ENCODE measurements at regions not wholly inside any gene's neighbourhood (a gene's known extent, or its start where the extent isn't known, plus 50 kb on each side); places are given as distances from the start of the nearest gene placed in this dataset.

DNA sequence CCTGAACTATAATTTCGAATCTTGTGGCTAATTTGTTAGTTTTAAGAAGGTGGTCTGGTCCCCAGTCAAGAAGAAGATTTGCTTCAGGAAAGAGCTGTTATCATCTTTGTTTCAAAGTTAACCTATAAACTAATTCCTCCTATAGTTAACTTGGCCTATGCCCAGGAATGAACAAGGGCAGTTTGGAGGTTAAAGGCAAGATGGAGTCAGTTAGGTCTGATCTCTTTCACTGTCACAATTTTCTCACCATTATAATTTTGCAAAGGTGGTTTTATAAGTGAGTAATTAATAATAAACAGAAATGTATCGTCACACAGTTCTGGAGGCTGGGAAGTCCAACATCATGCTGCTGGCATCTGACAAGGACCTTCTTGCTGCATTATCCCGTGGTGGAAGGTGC lies 238.6 kb downstream of the PIK3R1 start (continued):
- TF ChIP-seq SMAD4 (CRISPR knock-in tag; conservative IDR thresholded peaks at IDR 0.05), result 0 out of 2 replicates have a peak, but pooled peaks have one; percentile 35
- TF ChIP-seq EHMT2 (IDR thresholded peaks at IDR 0.05), result no peak

DNA sequence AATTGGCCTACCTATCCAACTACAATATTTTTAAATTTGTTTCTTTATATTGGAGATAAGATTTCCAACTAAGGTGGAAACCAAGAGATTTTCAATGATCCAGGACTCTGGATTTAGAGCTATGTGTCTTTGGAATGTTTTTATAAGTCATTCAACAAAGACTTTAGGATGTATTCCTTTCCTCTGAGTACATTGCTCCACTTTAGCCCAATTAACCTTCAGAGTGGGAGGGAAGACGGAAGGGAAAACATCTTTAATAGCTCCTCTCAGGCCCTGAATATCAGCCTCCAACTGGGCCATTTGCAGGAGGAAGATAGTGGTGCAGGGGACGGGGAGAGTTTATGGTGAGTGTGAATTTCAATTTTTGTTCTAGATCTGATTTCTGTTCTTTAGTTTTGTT lies 239.2 kb downstream of the PIK3R1 start:
- intact Hi-C loops (cut with micrococcal nuclease), result no loop called here
- in situ Hi-C loops (cut with MboI), result no loop called here

More for the DNA sequence above, 239.2 kb downstream of the PIK3R1 start:
- ChIA-PET POLR2A (no interaction called here), CTCF (ENCODE audit: low intra/inter-chr PET ratio) (no interaction called here)
- H3K36me3 ChIP-seq (ENCODE audit: control insufficient read depth, insufficient read depth, low read length), result no peaks in the 10 kb centered on the region
- H3K79me2 ChIP-seq (ENCODE audit: control insufficient read depth, insufficient read depth, low read length), result no peaks in the 10 kb centered on the region
- H4K20me1 ChIP-seq (replicated peaks; ENCODE audit: control insufficient read depth, insufficient read depth, low read length), result no peaks in the 10 kb centered on the region
- WGBS (ENCODE audit: insufficient coverage, low coverage, missing lambda C conversion rate), result 79% methylated on average over 2 of the region's 2 CpGs
- H3K4me3 ChIP-seq, result no peak overlapping the region
- peak overlapping the region; percentile 41; the same call in 1 of the 2 replicates for H2AFZ ChIP-seq (ENCODE audit: low read depth, low read length)
- FAIRE-seq (no peak), DNase-seq (ENCODE audit: extremely low read depth in 1 of 4, low spot score in 3 of 4) (no peak), ATAC-seq (no peak)
- H3K9me3 ChIP-seq (replicated peaks; ENCODE audit: control insufficient read depth, insufficient read depth, low read depth, low read length), result no peaks in the 10 kb centered on the region
- no TSS peak for BruUV-seq (replicated peaks)
- no peak overlapping the region for H3K4me2 ChIP-seq (ENCODE audit: insufficient read depth, low read length)
- no peak overlapping the region for H3K9ac ChIP-seq (ENCODE audit: insufficient read depth in 1 of 2, low read depth in 2 of 2, low read length in 2 of 2)
- no peaks in the 10 kb centered on the region for H3K27me3 ChIP-seq (ENCODE audit: control insufficient read depth in 2 of 2, insufficient read depth in 2 of 2, low read length in 2 of 2)
- TF ChIP-seq FOXA3 (CRISPR knock-in tag; conservative IDR thresholded peaks at IDR 0.05 in 1 of 2, IDR thresholded peaks at IDR 0.05 in 1 of 2) (no peak), POLR2H (tag; IDR thresholded peaks at IDR 0.05; ENCODE audit: low read depth) (no peak), PTBP1 (IDR thresholded peaks at IDR 0.05; ENCODE audit: low read depth, low read length) (no peak), COPS2 (conservative IDR thresholded peaks at IDR 0.05) (no peak), TAF1 (IDR thresholded peaks at IDR 0.05; ENCODE audit: control insufficient read depth, extremely low read depth, insufficient read depth, low read length, severe bottlenecking) (no peak), POLR2B (IDR thresholded peaks at IDR 0.05; ENCODE audit: low read depth, partially characterized antibody) (no peak), CBFA2T3 (IDR thresholded peaks at IDR 0.05) (peak; percentile 42; the same call in 1 of the 2 replicates), NR2F6 (CRISPR knock-in tag; IDR thresholded peaks at IDR 0.05) (no peak), ZNF232 (CRISPR knock-in tag; IDR thresholded peaks at IDR 0.05) (no peak), TCF3 (CRISPR knock-in tag; IDR thresholded peaks at IDR 0.05) (peak; percentile 23; the same call in 1 of the 2 replicates), U2AF2 (optimal IDR thresholded peaks at IDR 0.05; ENCODE audit: low read depth, low read length) (no peak), SMAD3 (CRISPR knock-in tag; conservative IDR thresholded peaks at IDR 0.05) (no peak)
- TF ChIP-seq, protein P1, sequence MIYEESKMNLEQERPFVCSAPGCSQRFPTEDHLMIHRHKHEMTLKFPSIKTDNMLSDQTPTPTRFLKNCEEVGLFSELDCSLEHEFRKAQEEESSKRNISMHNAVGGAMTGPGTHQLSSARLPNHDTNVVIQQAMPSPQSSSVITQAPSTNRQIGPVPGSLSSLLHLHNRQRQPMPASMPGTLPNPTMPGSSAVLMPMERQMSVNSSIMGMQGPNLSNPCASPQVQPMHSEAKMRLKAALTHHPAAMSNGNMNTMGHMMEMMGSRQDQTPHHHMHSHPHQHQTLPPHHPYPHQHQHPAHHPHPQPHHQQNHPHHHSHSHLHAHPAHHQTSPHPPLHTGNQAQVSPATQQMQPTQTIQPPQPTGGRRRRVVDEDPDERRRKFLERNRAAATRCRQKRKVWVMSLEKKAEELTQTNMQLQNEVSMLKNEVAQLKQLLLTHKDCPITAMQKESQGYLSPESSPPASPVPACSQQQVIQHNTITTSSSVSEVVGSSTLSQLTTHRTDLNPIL (CRISPR knock-in tag; IDR thresholded peaks at IDR 0.05), result no peak
- TF ChIP-seq, protein P2, sequence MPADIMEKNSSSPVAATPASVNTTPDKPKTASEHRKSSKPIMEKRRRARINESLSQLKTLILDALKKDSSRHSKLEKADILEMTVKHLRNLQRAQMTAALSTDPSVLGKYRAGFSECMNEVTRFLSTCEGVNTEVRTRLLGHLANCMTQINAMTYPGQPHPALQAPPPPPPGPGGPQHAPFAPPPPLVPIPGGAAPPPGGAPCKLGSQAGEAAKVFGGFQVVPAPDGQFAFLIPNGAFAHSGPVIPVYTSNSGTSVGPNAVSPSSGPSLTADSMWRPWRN (IDR thresholded peaks at IDR 0.05; ENCODE audit: low read depth), result no peak
- TF ChIP-seq, protein P3, sequence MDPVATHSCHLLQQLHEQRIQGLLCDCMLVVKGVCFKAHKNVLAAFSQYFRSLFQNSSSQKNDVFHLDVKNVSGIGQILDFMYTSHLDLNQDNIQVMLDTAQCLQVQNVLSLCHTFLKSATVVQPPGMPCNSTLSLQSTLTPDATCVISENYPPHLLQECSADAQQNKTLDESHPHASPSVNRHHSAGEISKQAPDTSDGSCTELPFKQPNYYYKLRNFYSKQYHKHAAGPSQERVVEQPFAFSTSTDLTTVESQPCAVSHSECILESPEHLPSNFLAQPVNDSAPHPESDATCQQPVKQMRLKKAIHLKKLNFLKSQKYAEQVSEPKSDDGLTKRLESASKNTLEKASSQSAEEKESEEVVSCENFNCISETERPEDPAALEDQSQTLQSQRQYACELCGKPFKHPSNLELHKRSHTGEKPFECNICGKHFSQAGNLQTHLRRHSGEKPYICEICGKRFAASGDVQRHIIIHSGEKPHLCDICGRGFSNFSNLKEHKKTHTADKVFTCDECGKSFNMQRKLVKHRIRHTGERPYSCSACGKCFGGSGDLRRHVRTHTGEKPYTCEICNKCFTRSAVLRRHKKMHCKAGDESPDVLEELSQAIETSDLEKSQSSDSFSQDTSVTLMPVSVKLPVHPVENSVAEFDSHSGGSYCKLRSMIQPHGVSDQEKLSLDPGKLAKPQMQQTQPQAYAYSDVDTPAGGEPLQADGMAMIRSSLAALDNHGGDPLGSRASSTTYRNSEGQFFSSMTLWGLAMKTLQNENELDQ (CRISPR knock-in tag; IDR thresholded peaks at IDR 0.05; ENCODE audit: borderline replicate concordance), result no peak
- TF ChIP-seq, protein P4, sequence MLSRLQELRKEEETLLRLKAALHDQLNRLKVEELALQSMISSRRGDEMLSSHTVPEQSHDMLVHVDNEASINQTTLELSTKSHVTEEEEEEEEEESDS (CRISPR knock-in tag; IDR thresholded peaks at IDR 0.05), result no peak
- H3K27ac ChIP-seq (ENCODE audit: extremely low read depth, low read depth, low read length), result no peak overlapping the region
- peaks cover 0 to 42% of the 10 kb centered on the region in 2 experiments; a peak in 3 of 5 replicates for H3K4me1 ChIP-seq (replicated peaks in 1 of 2; ENCODE audit: control insufficient read depth in 2 of 2, insufficient read depth in 2 of 2, low read length in 2 of 2)
- H3K9me1 ChIP-seq (ENCODE audit: control insufficient read depth, insufficient read depth, low read length), result no peaks in the 10 kb centered on the region

Data from K562 (cell line).